Thymus (tissue), 11 donors: ENCODE measurements at regions not wholly inside any gene's neighbourhood (a gene's known extent, or its start where the extent isn't known, plus 50 kb on each side); places are given as distances from the start of the nearest gene placed in this dataset.

Source experiments
- DNase-seq, 9 donors: peaks; one replicate each; pipeline ENCODE4 v3.0.0-alpha.2; 2013; ENCODE audit warnings: low spot score in 9 of 9, low read depth in 6 of 9, missing footprints in 1 of 9
- H3K27ac ChIP-seq, 2 donors: one replicate each; pipeline ENCODE4 v1.5.1; 2013; ENCODE audit warnings: control low read depth in 1 of 2, low read depth in 1 of 2, low read length in 1 of 2, mild to moderate bottlenecking in 1 of 2, moderate library complexity in 1 of 2
- H3K27me3 ChIP-seq, 2 donors: one replicate each; pipeline ENCODE4 v1.5.1; 2013; ENCODE audit warnings: low read length in 1 of 2; ENCODE audit not compliant: control insufficient read depth in 2 of 2, insufficient read depth in 1 of 2
- H3K36me3 ChIP-seq, 2 donors: one replicate each; pipeline ENCODE4 v1.5.1; 2013; ENCODE audit warnings: low read length in 1 of 2, mild to moderate bottlenecking in 1 of 2, moderate library complexity in 1 of 2; ENCODE audit not compliant: control insufficient read depth in 2 of 2, insufficient read depth in 2 of 2
- H3K4me1 ChIP-seq, 2 donors: one replicate each; pipeline ENCODE4 v1.5.1; 2013; ENCODE audit warnings: low read length in 2 of 2; ENCODE audit not compliant: control insufficient read depth in 2 of 2, insufficient read depth in 2 of 2
- H3K4me3 ChIP-seq, 2 donors: one replicate each; pipeline ENCODE4 v1.5.1; 2013; ENCODE audit warnings: low read length in 2 of 2, control low read depth in 1 of 2, mild to moderate bottlenecking in 1 of 2
- H3K9me3 ChIP-seq, 2 donors: one replicate each; pipeline ENCODE4 v1.5.1; 2013; ENCODE audit warnings: low read length in 1 of 2, mild to moderate bottlenecking in 1 of 2; ENCODE audit not compliant: control insufficient read depth in 2 of 2, insufficient read depth in 1 of 2
- WGBS: extraction: QIAGEN DNeasy Blood & Tissue Kit; methylation state at CpG from one replicate; pipeline ENCODE4 v1.1.7; 2013; 5-methylcytosine and 5-hydroxymethylcytosine counted together
- donor health status: healthy.

DNA sequence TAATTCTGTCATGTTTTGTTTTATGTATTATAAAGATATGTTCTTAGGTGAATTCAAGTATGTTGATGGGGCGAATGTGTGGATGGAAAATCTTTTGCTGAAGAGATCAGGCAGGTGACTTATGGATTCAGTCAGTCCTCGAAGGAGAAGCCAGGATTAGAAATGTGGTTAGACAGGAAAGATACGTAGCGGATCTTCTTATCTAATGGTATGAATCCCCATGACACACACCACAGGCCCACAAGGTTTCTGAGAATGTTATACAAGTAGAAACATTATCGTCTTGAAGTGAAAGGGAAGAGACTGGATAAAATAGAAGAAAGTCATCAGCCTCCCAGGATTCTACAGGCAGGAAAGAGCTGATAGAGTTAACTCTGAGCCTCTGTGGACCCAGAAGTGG, 69.0 kb upstream of the RFXAP start:
- no peak overlapping the region for H3K4me3 ChIP-seq
- no peaks in the 10 kb centered on the region for H3K4me1 ChIP-seq
- no peaks in the 10 kb centered on the region for H3K9me3 ChIP-seq
- H3K27me3 ChIP-seq, result no peaks in the 10 kb centered on the region
- 94% methylated on average over 5 of the region's 5 CpGs for WGBS
- no peak overlapping the region for H3K27ac ChIP-seq
- no peaks in the 10 kb centered on the region for H3K36me3 ChIP-seq
- no peak for DNase-seq

DNA sequence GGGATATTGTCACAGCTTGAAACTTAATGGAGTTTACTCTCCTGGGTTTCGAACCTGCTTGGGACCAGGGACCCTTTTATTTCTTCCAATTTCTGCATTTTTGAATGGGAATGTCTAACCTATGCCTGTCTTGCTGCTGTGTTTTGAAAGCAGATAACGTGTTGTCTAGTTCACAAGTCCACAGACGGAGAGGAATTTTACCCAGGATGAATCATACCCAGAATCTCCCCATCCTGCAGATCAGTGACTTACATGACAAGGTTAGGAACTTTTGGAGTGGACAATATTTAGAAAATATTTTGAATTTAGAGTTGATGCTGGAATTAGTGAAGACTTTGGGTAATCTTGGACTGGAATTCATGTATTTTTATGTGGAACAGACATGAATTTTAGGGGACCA, 68.6 kb upstream of the RFXAP start:
- no peak for DNase-seq
- Histone ChIP-seq H3K9me3 (no peaks in the 10 kb centered on the region), H3K4me1 (no peaks in the 10 kb centered on the region), H3K36me3 (no peaks in the 10 kb centered on the region), H3K27me3 (no peaks in the 10 kb centered on the region), H3K27ac (no peak overlapping the region), H3K4me3 (no peak overlapping the region)
- WGBS, result 93% methylated on average over 3 of the region's 3 CpGs

DNA sequence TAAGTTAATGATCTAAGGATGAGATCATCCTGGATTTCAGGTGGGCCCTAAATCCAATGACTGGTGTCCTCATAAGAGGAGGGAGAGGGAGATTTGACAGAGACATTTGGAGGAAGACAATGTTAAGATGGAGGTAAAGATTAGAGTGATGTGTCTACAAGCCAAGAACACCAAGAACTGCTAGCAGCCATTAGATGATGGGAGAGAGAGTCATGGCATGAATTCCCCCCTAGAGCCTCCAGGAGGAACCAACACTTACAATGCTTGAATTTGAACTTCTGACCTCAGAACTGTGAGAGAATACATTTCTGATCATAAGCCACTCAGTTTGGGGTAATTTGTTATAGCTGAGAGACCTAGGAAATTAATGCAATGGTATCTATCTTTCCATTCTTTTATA, 68.1 kb upstream of the RFXAP start:
- Histone ChIP-seq H3K27me3 (no peaks in the 10 kb centered on the region), H3K4me1 (no peaks in the 10 kb centered on the region), H3K9me3 (no peaks in the 10 kb centered on the region), H3K36me3 (no peaks in the 10 kb centered on the region), H3K4me3 (no peak overlapping the region), H3K27ac (no peak overlapping the region)
- DNase-seq, result no peak

DNA sequence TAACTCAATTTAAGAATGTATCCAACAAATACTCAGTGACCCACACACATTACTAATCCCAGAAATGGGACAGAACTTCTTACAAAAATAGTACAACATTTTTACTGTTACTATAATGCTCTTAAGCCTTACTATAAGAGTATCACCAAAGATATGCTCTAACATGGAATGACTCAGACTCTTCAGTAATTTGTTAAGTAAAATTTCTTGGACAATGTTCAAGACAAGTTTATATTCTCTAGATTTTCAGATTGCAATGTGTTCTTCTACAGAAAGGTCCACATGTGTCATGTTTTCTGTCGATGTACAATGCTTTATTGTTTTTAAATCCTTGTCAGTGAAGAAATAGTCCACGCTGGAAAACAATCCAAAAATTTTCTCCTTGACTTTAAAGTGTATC, 66.3 kb upstream of the RFXAP start:
- Histone ChIP-seq H3K27ac (no peak overlapping the region), H3K4me3 (no peak overlapping the region), H3K27me3 (no peaks in the 10 kb centered on the region), H3K36me3 (no peaks in the 10 kb centered on the region), H3K4me1 (no peaks in the 10 kb centered on the region), H3K9me3 (no peaks in the 10 kb centered on the region)
- DNase-seq, result no peak
- WGBS, result 91% methylated on average over 2 of the region's 2 CpGs

DNA sequence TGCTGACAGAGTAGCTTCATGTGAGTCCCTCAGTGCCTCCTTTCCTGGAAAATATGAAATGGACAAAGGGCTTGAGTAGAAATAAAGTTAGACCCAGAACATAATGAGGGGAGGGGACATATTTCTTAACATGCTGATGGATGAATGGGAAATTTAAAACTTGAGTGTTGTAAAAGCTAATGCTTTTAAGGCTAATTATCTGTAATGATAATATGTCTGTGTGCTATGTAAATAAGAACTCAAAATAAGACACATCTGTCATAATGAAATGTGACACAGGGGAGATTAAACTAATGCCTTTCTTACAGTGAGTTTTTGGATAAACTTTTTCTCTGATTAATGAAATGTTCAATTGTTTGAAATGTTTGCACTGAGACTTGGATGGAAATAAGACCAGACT, 65.8 kb upstream of the RFXAP start:
- no peak for DNase-seq
- H3K36me3 ChIP-seq, result no peaks in the 10 kb centered on the region
- H3K4me3 ChIP-seq, result no peak overlapping the region
- H3K4me1 ChIP-seq, result no peaks in the 10 kb centered on the region
- H3K27ac ChIP-seq, result no peak overlapping the region
- H3K9me3 ChIP-seq, result no peaks in the 10 kb centered on the region
- no peaks in the 10 kb centered on the region for H3K27me3 ChIP-seq

DNA sequence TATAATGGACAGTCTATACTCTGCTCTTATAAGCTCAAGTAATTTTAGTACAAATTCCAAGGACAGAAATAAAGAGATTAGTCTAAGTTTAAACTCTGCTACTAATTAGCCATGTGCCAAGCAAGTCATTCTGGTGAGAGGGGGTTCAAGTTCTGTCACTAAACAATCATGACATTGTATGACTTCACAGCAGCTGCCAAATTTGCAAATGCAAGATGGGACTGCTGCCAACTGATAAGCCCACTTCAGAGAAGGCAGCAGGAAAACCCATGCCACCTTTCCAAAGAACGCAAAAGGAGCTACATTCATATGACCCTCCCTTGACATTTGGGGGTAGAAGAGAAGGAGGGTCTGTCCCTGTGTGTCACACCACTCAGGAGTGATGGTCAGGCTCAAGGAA, 60.7 kb upstream of the RFXAP start:
- no peak for DNase-seq
- 43% methylated on average over 1 of the region's 1 CpG for WGBS
- Histone ChIP-seq H3K36me3 (no peaks in the 10 kb centered on the region), H3K27ac (no peak overlapping the region), H3K9me3 (no peaks in the 10 kb centered on the region), H3K27me3 (no peaks in the 10 kb centered on the region), H3K4me1 (no peaks in the 10 kb centered on the region), H3K4me3 (no peak overlapping the region)

DNA sequence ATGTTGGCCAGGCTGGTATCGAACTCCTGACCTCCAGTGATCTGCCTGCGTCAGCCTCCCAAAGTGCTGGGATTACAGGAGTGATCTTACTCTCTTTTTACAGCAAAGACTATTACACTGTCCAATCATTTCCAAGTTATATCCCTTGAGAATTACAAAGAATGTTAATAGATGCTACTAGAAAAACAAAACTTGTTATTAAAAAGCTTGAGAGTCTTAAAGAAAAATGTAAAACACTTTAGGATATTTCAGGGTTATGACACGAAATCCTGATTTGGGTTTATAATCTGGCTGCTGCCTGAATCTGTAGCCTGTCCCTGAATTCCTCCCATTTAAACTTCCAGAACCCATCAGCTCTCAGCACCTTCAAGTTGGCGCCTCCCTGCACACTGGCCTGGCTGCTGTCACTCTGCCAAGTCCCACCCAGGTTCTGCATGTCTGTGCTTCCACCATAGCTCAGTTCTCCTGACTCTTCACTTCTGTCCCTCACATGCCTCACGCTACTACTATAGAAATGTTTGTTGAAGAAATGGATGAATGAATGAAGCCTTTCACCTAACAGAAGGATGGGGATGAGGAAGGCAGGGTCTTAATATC, 55.8 kb upstream of the RFXAP start:
- no peaks in the 10 kb centered on the region for H3K4me1 ChIP-seq

DNA sequence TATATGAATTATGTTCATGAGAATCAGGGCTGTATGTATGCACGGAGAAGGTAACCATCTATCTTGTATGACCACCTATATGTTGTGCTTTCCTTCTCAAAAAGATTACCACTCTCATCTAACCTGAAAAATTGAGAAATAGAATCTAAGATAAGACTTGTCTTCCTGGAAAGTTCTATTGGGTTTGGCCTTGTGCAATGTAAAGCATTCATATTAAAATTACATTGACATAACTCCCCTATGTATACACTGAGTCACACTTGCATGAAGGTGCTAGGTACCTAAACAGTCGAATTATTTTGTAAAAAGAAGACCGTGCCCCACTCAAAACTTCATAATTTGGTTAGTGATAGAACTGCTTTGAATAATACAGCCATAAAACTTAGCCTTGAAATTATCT, 54.5 kb upstream of the RFXAP start:
- H3K27ac ChIP-seq, result no peak overlapping the region
- whole genome bisulfite sequencing, result 80% methylated on average over 3 of the region's 3 CpGs
- no peak overlapping the region for H3K4me3 ChIP-seq
- no peaks in the 10 kb centered on the region for H3K9me3 ChIP-seq
- no peak for DNase-seq
- no peaks in the 10 kb centered on the region for H3K4me1 ChIP-seq
- H3K27me3 ChIP-seq, result no peaks in the 10 kb centered on the region
- no peaks in the 10 kb centered on the region for H3K36me3 ChIP-seq

More for the DNA sequence above, 55.8 kb upstream of the RFXAP start:
- WGBS, result 95% methylated on average over 5 of the region's 5 CpGs
- Histone ChIP-seq H3K27me3 (no peaks in the 10 kb centered on the region), H3K36me3 (no peaks in the 10 kb centered on the region), H3K9me3 (no peaks in the 10 kb centered on the region), H3K27ac (no peak overlapping the region), H3K4me3 (no peak overlapping the region)
- no peak for DNase-seq

DNA sequence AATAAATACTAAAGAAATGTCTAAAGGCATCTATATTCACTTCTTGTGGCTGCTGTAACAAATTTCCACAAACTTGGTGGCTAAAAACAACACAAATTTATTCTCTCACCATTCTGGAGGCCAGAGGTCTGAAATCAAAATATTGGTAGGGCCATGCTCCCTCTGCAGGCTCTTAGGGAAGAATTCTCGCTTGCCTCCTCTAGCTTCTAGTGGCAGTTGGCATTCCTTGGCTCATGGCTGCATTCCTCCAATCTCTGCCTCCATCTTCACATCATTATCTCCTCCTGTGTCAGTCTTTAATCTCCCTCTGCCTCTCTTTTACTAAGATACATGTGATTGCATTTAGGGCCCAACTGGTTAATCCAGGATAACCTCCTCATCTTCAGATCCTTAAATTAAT, 54.1 kb upstream of the RFXAP start:
- 50% methylated on average over 1 of the region's 1 CpG for WGBS
- Histone ChIP-seq H3K4me3 (no peak overlapping the region), H3K27me3 (no peaks in the 10 kb centered on the region), H3K9me3 (no peaks in the 10 kb centered on the region), H3K27ac (no peak overlapping the region), H3K36me3 (no peaks in the 10 kb centered on the region), H3K4me1 (no peaks in the 10 kb centered on the region)
- no peak for DNase-seq

DNA sequence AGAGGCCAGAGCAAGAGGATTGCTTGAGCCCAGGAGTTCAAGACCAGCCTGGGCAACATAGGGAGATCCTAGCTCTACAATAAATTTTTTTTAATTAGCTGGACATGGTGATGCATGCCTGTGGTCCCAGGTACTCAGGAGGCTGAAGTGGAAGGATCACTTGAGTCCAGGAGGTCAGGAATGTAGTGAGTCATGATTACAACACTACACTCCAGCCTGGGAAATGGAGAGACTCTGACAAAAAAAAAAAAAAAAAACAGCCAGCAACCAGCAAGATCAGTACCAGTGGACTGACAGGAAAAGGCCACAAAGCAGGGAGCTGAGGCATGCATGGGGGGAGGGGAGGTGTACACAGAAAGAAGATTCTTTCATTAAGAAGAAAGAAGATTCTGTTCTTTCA, 52.7 kb upstream of the RFXAP start:
- Histone ChIP-seq H3K4me1 (no peaks in the 10 kb centered on the region), H3K9me3 (no peaks in the 10 kb centered on the region), H3K27ac (no peak overlapping the region), H3K4me3 (no peak overlapping the region), H3K27me3 (no peaks in the 10 kb centered on the region), H3K36me3 (no peaks in the 10 kb centered on the region)
- no peak for DNase-seq
